GM21367 (cell line): ENCODE measurements at regions not wholly inside any gene's neighbourhood (a gene's known extent, or its start where the extent isn't known, plus 50 kb on each side); places are given as distances from the start of the nearest gene placed in this dataset.
"Not testable (repeated sequence)": the region's sequence is repeated elsewhere in the genome, so short reads cannot be mapped to it uniquely, and the experiment has no call there.

Experiments used
- ATAC-seq: cut with Tn5 transposase; IDR thresholded peaks from one replicate; pipeline ENCODE4 v1.9.1; 2021; ENCODE audit not compliant: unreplicated experiment

DNA sequence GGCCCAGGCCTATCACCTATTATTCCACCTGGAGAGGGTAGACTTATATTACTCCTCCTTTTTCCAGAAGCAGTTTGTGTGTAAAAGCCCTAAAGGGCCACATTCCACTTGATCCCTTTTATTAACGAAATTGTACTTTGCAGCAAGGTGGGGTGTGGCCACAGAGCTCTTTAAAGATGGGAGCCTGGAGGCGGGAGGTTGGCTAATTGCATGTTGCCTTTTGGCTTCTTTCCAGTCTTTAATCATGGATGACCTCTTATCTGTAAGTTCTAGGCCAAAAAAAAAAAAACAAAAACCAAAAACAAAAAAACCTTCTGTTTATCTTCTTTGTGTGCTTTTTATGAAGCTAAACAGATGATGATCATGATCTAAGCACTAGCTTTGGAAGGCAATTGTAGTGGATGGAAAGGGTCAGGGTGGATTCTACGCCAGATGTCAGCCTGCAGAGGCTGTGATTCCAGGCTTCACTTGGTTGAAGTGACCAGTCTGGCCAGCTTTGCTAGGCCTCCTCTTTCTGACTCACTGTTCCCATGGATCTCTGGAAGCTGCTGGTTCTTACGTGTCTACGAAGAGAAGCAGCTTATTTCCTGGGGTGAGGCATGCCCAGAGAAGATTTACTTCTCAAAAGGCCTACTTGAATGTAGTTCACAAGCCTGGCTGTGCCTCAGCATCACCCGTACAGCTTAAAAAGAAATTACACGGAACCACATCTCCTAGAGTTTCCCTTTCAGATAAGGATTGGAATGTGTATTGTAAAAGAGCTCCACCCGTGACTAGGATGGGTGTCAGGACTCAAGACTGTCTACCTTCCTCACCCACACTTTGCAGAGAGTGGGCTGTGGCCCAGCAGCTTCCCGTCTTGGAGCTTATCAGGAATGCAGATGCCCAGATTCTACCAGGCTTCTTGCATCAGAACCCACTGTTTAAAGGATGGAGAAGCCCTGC, 330.9 kb upstream of the C2CD4B start:
- no peak for ATAC-seq

- ATAC-seq: no peak
These were observed 332.3 kb upstream of the C2CD4B start for GRCh38 chr15:62497356-62497755.

DNA sequence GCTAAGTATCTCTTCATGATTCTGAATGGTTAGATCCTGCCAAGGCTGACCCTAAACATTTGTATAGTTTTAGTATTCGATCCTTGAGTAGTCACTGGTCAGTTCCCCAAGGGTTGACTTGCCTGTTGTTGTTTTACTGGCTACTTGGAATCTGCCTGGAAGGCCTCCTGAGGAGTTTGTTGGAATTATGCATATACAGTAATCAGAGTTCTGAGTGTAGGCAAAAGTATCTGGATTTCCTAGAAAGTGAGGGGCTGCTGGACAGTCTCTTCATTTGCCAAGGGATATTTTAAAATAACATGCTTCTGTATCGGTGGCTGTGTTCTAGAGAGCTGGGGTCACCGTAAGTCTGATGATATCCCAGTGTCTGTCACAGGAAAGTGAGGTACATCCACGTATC, 333.2 kb upstream of the C2CD4B start:
- ATAC-seq: no peak

GRCh38 chr15:62498712-62499111, 333.6 kb upstream of the C2CD4B start:
- no peak for ATAC-seq

GRCh38 chr15:62500325-62500724, 335.2 kb upstream of the C2CD4B start:
- no peak for ATAC-seq

GRCh38 chr15:62502451-62502850, 337.4 kb upstream of the C2CD4B start:
- no peak for ATAC-seq

DNA sequence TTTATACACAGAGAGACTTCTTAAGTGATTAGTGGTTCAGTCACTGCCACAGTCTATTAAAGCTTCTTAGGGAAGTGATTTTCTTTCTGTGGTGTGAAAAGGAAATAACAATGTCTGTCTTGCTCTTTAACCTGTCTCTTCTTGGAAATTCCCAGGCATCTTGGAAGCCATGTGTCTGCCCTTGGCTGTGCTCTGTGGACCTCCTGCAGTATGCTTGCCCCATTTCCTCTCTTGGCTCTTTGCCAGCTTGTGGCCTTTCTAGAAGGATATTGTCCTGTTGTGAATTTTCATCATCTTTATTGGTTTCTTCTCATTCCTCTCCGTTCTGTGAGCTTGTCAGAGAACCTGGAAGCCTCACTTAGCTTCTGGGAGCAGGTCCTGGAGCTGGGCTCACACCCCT, 338.4 kb upstream of the C2CD4B start:
- ATAC-seq: no peak

DNA sequence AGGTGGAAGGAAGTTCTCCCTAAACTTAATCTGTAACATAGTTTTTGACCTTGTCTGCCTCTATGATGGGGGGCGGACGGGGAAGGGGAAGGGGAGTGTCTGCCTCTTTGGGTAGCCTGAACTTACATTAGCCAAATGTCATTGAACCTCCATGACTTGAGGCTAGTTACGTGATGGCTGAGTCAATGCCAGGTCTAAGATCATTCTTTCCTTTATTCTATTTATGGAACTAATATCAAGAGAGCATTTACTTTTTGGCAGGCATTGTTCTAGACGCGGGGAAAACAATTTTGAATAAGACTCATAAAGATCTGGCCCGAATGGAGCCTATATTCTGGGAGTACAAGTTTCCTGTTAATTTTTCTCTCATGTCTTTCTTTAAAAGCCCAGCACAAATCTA, 340.7 kb upstream of the C2CD4B start:
- no peak for ATAC-seq

DNA sequence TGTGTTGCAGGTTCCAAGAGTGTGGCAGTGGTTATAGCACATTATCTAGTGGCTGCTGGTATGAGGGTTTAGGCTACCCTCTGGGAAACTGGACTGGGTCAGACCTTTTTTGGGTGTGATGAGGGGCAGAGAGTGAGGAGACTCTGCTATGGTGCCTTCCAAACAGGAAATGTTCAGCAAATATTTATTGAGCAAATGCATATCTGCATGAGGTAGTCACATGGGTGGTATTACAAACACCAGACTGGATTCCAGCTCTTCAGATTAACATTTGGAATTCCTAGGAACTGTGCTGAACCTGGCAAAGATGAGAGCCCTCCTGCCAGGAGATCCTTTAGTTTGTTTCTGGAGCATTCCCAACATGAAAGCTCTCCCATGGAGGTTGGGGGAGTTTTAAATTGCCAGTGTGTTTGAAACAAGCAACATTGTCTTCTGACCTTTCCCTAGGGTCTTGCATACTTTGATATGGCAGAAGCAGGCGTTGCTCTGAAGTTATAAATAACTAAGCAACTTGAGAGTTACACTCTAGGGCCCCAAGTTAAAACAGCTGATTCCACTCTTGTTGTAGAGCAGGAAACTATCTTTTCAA, 341.2 kb upstream of the C2CD4B start:
- ATAC-seq: no peak

DNA sequence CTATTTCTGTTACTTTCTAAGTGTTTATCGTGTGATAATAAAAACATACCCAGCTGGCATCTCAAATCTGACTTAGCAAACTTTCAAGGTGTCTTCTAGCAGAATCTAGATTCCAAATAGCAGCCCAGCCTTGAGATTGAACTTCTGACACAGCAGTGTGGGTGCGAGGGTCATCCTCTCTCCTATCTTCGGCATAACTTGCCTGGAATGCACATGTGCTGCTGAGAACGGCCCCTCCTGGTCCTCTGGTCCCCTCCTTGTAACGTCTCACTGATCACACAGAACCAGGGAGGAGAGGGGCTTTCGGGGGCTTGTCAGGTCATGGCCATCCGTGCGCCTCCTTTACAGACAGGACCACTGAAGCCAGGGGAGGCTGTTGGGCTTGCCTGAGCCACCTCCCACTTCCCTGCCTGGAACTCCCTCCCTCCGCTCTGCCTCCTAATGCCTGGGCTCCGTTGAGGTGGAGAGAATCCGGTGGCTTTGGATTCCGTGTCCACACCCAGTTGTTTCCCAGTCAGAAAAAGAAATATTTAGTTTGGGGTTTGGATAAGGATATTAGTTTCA, 344.4 kb upstream of the C2CD4B start:
- ATAC-seq: no peak

GRCh38 chr15:62510791-62511190, 345.7 kb upstream of the C2CD4B start:
- no peak for ATAC-seq

DNA sequence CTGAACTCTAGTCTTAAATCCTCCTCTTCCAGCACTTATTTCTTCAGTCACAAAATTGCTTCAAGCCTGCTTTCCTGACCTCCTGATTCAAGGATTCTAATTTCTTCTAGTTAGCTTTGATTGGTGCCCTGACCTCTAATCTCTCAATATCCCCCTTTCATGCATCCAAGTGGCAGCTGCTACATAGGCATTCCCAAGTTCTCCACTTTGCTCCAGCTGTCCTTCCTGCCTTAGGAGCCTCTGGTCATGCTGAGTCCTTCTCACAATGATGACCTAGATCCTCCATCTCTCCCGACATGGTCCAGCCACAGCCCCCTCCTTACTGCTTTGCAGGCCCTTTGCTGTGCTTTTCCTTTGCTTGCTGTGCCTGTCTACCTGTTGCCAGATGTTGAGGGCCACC, 347.8 kb upstream of the C2CD4B start:
- no peak for ATAC-seq

GRCh38 chr15:62513893-62514292, 348.8 kb upstream of the C2CD4B start:
- no peak for ATAC-seq

DNA sequence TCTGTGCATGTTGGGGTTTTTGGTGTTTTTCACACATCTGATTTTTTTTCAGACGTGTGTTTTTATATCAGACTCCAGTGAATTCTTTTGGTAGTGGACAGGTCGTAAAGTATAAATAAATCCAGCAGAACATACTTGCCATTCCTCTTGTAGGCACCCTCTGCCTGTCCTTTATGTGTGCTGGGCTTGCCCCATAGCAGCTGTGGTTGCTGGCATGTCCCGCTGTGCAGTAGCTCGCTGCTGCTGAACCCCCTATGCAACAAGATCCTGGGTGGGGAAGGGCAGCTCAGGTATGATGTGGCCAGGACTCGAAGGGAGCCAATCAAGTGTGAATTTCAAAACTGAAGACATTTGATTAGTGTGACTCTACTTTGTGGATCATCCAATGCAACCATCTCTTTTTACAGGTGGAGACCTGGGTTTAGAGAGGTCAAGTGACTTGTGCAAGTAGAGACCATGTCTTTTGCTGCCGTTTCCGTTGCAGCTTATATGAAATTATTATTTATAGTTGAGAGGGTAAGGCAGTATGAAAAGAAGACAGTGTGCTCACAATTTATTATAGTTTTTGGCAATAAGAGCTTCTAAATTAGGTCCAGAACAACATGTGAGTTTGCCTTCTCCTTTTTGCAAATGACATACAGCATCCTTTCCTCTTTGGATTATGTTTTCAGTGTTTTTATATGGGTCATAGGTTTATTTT, 350.8 kb upstream of the C2CD4B start:
- no peak for ATAC-seq

GRCh38 chr15:62517541-62517940, 352.5 kb upstream of the C2CD4B start:
- no peak for ATAC-seq

GRCh38 chr15:62518666-62519065, 353.6 kb upstream of the C2CD4B start:
- ATAC-seq: not testable (repeated sequence)

GRCh38 chr15:62519900-62520299, 354.8 kb upstream of the C2CD4B start:
- no peak for ATAC-seq

- no peak for ATAC-seq
These were observed 355.8 kb upstream of the C2CD4B start for GRCh38 chr15:62520887-62521286.

- ATAC-seq: no peak
These were observed 356.3 kb upstream of the C2CD4B start for GRCh38 chr15:62521396-62521795.

DNA sequence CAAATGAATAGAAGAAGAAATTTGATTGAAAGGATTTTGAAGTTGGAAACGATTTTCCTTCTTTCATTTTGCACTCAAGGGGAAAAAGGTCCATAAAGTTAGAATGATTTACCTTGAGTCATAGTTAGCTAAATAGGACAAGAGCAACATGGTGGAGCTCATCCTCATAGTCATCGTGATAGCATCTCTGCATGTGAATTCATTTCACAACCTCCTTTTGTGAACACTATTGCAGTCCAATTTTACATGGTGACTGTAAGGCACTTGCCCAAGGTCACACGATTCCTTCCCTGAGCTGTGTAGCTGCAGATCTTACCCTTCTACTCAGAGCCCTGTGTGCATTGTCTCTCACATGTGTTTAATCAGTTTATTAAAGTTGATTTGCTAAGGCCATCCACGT, 359.8 kb upstream of the C2CD4B start:
- no peak for ATAC-seq

- no peak for ATAC-seq
These were observed 362.3 kb upstream of the C2CD4B start for GRCh38 chr15:62527387-62527786.

GRCh38 chr15:62528505-62528904, 363.4 kb upstream of the C2CD4B start:
- no peak for ATAC-seq
